Stomach (tissue), 4 donors: ENCODE measurements at regions not wholly inside any gene's neighbourhood (a gene's known extent, or its start where the extent isn't known, plus 50 kb on each side); places are given as distances from the start of the nearest gene placed in this dataset.

ENCODE experiments used
- CTCF ChIP-seq, 7 experiments: fragments of 450-650 bp in 4 of 7; fragments of 200-600 bp in 3 of 7; sonication (generic) in 3 of 7; IDR thresholded peaks; one replicate each; pipeline ENCODE4 v1.5.1; 2016 to 2019; ENCODE audit warnings: antibody characterized with exemption in 7 of 7, control low read depth in 2 of 7, mild to moderate bottlenecking in 1 of 7
- POLR2A ChIP-seq, 4 donors: fragments of 450-650 bp; IDR thresholded peaks; one replicate each; pipeline ENCODE4 v1.6.1; 2016; ENCODE audit warnings: antibody characterized with exemption in 4 of 4, control low read depth in 2 of 4, mild to moderate bottlenecking in 1 of 4, moderate library complexity in 1 of 4
- POLR2AphosphoS5 ChIP-seq, 3 donors: sonication (generic); formaldehyde crosslinking; IDR thresholded peaks; one replicate each; pipeline ENCODE4 v1.6.1; 2016; ENCODE audit warnings: antibody characterized with exemption in 3 of 3

GRCh38 chrX:137234651-137235402, 201.0 kb upstream of the GPR101 start:
- TF ChIP-seq POLR2A (IDR thresholded peaks at IDR 0.05) (no peak), CTCF (IDR thresholded peaks at IDR 0.05) (no peak), POLR2AphosphoS5 (IDR thresholded peaks at IDR 0.05) (no peak)
